Trophoblast cell (in vitro differentiated cells and primary cell): ENCODE measurements at regions not wholly inside any gene's neighbourhood (a gene's known extent, or its start where the extent isn't known, plus 50 kb on each side); places are given as distances from the start of the nearest gene placed in this dataset.

Experiments
- DNase-seq, 2 donors: peaks; one replicate each; pipeline ENCODE4 v3.0.0-alpha.2; 2016
- H2AFZ ChIP-seq: 2 replicates; pipeline ENCODE4 v1.6.1; 2013; ENCODE audit warnings: low read length, moderate library complexity, mild to moderate bottlenecking; ENCODE audit not compliant: insufficient read depth, poor library complexity
- H2AK5ac ChIP-seq: 2 replicates; pipeline ENCODE4 v1.6.1; 2013; ENCODE audit warnings: mild to moderate bottlenecking, low read length
- H2BK120ac ChIP-seq: 2 replicates; pipeline ENCODE4 v1.6.1; 2013; ENCODE audit warnings: low read length, mild to moderate bottlenecking, moderate library complexity; ENCODE audit not compliant: insufficient read depth, poor library complexity
- H2BK12ac ChIP-seq: 2 replicates; pipeline ENCODE4 v1.6.1; 2013; ENCODE audit warnings: mild to moderate bottlenecking, low read length, moderate library complexity
- H2BK5ac ChIP-seq: 2 replicates; pipeline ENCODE4 v1.6.1; 2013; ENCODE audit warnings: low read length, low read depth, moderate library complexity, mild to moderate bottlenecking; ENCODE audit not compliant: poor library complexity
- H3K14ac ChIP-seq: 2 replicates; pipeline ENCODE4 v1.6.1; 2013; ENCODE audit warnings: mild to moderate bottlenecking, low read length
- H3K18ac ChIP-seq: 2 replicates; pipeline ENCODE4 v1.6.1; 2013; ENCODE audit warnings: mild to moderate bottlenecking, low read length
- H3K23ac ChIP-seq: 2 replicates; pipeline ENCODE4 v1.6.1; 2013; ENCODE audit warnings: low read length
- H3K27ac ChIP-seq: 2 replicates; pipeline ENCODE4 v1.5.1; 2013; ENCODE audit warnings: low read depth, mild to moderate bottlenecking, inconsistent platforms, low read length, moderate library complexity
- H3K27me3 ChIP-seq: 2 replicates; pipeline ENCODE4 v1.6.1; 2013; ENCODE audit warnings: inconsistent platforms, mild to moderate bottlenecking, low read length, moderate library complexity; ENCODE audit not compliant: insufficient read depth
- H3K36me3 ChIP-seq, 2 experiments: 1 replicate in 1 of 2; 2 replicates in 1 of 2; pipeline ENCODE4 v1.6.1; 2013; ENCODE audit warnings: low read length in 2 of 2, mild to moderate bottlenecking in 2 of 2, moderate library complexity in 1 of 2; ENCODE audit not compliant: insufficient read depth in 2 of 2, control insufficient read depth in 1 of 2
- H3K4ac ChIP-seq: 2 replicates; pipeline ENCODE4 v1.6.1; 2013; ENCODE audit warnings: low read depth, mild to moderate bottlenecking, low read length, moderate library complexity
- H3K4me1 ChIP-seq, 2 experiments: 1 replicate in 1 of 2; 2 replicates in 1 of 2; pipeline ENCODE4 v1.6.1; 2013; ENCODE audit warnings: low read length in 2 of 2, mild to moderate bottlenecking in 2 of 2, moderate library complexity in 1 of 2; ENCODE audit not compliant: insufficient read depth in 2 of 2, control insufficient read depth in 1 of 2
- H3K4me2 ChIP-seq: 2 replicates; pipeline ENCODE4 v1.6.1; 2013; ENCODE audit warnings: inconsistent platforms, mild to moderate bottlenecking, low read length, moderate library complexity
- H3K4me3 ChIP-seq: 2 replicates; pipeline ENCODE4 v1.5.1; 2013; ENCODE audit warnings: mild to moderate bottlenecking, low read depth, low read length, inconsistent platforms
- H3K79me1 ChIP-seq: one replicate; pipeline ENCODE4 v1.6.1; 2013; ENCODE audit warnings: low read length
- H3K79me2 ChIP-seq: 2 replicates; pipeline ENCODE4 v1.6.1; 2013; ENCODE audit warnings: low read length, mild to moderate bottlenecking; ENCODE audit not compliant: control insufficient read depth, insufficient read depth, poor library complexity
- H3K9ac ChIP-seq: 2 replicates; pipeline ENCODE4 v1.6.1; 2013; ENCODE audit warnings: mild to moderate bottlenecking, low read length
- H3K9me3 ChIP-seq: 2 replicates; pipeline ENCODE4 v1.6.1; 2013; ENCODE audit warnings: low read depth, mild to moderate bottlenecking, control low read depth, inconsistent platforms, low read length; ENCODE audit not compliant: insufficient read depth
- H4K12ac ChIP-seq: 2 replicates; pipeline ENCODE4 v1.6.1; 2013; ENCODE audit warnings: low read depth, mild to moderate bottlenecking, low read length, moderate library complexity
- H4K8ac ChIP-seq: 2 replicates; pipeline ENCODE4 v1.6.1; 2013; ENCODE audit warnings: low read depth, mild to moderate bottlenecking, low read length, moderate library complexity
- H4K91ac ChIP-seq: one replicate; pipeline ENCODE4 v1.6.1; 2013; ENCODE audit warnings: low read depth, mild to moderate bottlenecking, low read length, moderate library complexity
- WGBS: extraction: QIAGEN DNeasy Blood & Tissue Kit; methylation state at CpG from one replicate; pipeline ENCODE4 v1.1.7; 2013; ENCODE audit warnings: missing lambda C conversion rate; ENCODE audit not compliant: insufficient read length, insufficient coverage; ENCODE audit errors: extremely low coverage; 5-methylcytosine and 5-hydroxymethylcytosine counted together

DNA sequence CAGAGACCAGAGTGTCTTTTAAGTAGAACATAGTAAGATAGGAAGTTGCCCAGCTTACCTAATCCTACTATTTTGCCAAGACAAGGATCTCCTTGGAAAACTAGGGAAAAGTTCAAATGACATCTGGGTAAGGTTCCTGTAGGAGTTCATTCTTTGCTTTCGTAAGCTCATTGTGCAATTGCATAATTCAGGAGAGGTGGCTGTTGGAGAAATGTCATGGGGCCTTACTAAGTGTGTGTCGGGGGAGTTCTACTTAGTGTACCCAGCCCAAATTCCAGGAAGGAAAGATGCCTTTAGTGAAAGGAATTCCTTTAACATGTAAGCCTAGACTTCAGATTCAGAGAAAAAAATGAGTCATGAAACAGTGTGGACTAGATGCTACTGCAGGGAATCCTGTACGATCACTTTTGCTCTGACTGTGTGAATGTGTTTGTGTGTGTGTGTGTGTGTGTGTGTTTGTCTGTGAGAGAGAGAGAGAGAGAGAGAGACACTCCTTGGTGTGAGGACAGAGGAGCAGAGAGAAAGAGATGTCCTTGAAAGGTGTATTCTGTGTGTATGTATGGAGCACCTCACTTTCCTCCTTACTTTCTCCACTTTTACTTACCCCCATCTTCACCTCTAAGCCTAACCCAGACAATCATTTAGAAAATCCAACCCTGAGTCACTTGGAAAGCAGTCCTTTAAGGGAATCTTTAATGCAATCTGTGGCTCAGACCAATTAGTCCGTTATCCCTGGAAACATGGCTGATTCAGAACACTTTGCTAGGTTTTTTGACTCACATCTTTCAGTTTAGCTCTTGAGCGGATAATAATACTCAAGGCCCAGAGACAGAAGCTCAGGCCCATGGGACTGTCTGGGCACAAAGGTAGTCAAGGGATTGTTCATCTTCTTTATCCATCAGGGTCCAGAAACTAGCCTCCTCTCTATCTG lies 114.5 kb upstream of the ACSL4 start:
- Histone ChIP-seq H2AFZ (no peak overlapping the region), H3K36me3 (no peaks in the 10 kb centered on the region), H3K79me2 (no peaks in the 10 kb centered on the region), H2BK5ac (peak overlapping the region; percentile 56), H2BK120ac (peak overlapping the region; percentile 76), H2BK12ac (peak overlapping the region; percentile 58), H4K12ac (no peak overlapping the region), H2AK5ac (peak overlapping the region; percentile 46), H3K4ac (no peak overlapping the region), H4K91ac (peak overlapping the region; percentile 55), H3K18ac (no peak overlapping the region), H3K4me1 (peaks cover 3 to 11% of the 10 kb centered on the region in 2 experiments), H3K79me1 (no peaks in the 10 kb centered on the region), H3K9me3 (no peaks in the 10 kb centered on the region), H3K4me2 (no peak overlapping the region), H3K27me3 (no peaks in the 10 kb centered on the region), H4K8ac (no peak overlapping the region), H3K4me3 (no peak overlapping the region), H3K14ac (peak overlapping the region; percentile 44), H3K27ac (peak overlapping the region; percentile 79), H3K9ac (no peak overlapping the region), H3K23ac (no peak overlapping the region)
- DNase-seq, result peak; percentile 64 to 93
- no CpG with 5 or more reads among the region's 5 CpGs for WGBS

DNA sequence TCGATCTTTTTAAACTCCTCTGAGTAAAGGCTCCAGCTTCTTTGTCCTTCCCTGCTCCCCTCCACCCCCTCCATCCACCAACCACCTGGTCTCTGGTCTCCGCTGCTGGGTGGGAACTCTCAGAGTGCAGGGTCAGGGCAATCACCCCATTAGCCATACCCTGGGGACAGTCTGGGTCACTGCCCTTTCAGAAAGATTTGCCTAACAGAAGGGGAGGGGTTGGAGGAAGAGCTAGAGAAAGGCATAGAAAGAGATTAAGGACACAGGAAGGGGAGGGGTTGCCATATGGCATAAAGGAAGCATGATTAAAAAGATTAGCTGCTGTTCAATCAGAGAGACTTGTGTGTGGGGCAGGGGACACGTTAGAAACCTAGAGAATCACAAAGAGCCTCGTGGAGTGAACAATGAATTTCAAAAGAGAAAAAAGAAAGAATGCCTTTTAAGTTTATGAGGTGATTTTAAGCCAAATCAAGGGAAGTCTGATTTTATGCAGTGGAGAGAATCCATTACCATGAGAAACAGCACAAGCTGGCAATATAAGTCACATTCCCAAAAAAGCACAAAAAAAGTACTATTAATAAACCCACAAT lies 115.5 kb upstream of the ACSL4 start:
- Histone ChIP-seq H4K12ac (no peak overlapping the region), H3K9ac (no peak overlapping the region), H3K27ac (peak overlapping the region; percentile 79), H3K4me1 (peaks cover 3 to 11% of the 10 kb centered on the region in 2 experiments), H3K4me3 (no peak overlapping the region), H3K36me3 (no peaks in the 10 kb centered on the region), H2AK5ac (no peak overlapping the region), H2BK5ac (no peak overlapping the region), H3K4me2 (no peak overlapping the region), H2BK120ac (no peak overlapping the region), H4K8ac (no peak overlapping the region), H3K23ac (no peak overlapping the region), H2AFZ (no peak overlapping the region), H3K18ac (no peak overlapping the region), H3K79me1 (no peaks in the 10 kb centered on the region), H4K91ac (peak overlapping the region; percentile 55), H3K4ac (no peak overlapping the region), H3K79me2 (no peaks in the 10 kb centered on the region), H3K9me3 (no peaks in the 10 kb centered on the region), H3K27me3 (no peaks in the 10 kb centered on the region), H3K14ac (no peak overlapping the region), H2BK12ac (no peak overlapping the region)
- DNase-seq, result no peak
- no CpG with 5 or more reads among the region's 4 CpGs for WGBS

DNA sequence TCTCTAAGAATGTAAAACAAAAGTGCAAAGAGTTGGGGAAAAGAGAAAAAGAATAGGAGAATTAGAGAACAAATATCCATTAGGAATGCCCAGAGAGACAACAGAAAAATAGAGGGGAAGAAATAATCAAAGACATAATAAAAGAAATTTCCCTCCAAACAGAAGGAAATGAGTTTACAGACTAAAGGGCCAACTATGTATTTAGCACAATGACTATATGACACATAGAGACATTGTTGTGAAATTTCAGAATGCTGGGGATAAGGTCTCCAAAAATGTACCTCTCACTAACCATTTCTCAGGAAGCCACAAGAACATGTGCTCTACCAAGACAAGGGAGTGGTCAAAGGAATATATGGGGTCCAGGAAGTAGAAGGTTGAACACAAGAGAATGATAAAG lies 121.0 kb upstream of the ACSL4 start:
- no peak for DNase-seq
- Histone ChIP-seq H3K4me1 (no peaks in the 10 kb centered on the region), H4K12ac (no peak overlapping the region), H2AK5ac (no peak overlapping the region), H2BK12ac (no peak overlapping the region), H2AFZ (no peak overlapping the region), H3K4me3 (no peak overlapping the region), H3K36me3 (no peaks in the 10 kb centered on the region), H3K14ac (no peak overlapping the region), H4K91ac (no peak overlapping the region), H3K79me2 (no peaks in the 10 kb centered on the region), H3K9ac (no peak overlapping the region), H4K8ac (no peak overlapping the region), H3K79me1 (no peaks in the 10 kb centered on the region), H3K9me3 (no peaks in the 10 kb centered on the region), H3K27me3 (no peaks in the 10 kb centered on the region), H2BK120ac (no peak overlapping the region), H2BK5ac (no peak overlapping the region), H3K4ac (no peak overlapping the region), H3K27ac (no peak overlapping the region), H3K18ac (no peak overlapping the region), H3K23ac (no peak overlapping the region), H3K4me2 (no peak overlapping the region)

DNA sequence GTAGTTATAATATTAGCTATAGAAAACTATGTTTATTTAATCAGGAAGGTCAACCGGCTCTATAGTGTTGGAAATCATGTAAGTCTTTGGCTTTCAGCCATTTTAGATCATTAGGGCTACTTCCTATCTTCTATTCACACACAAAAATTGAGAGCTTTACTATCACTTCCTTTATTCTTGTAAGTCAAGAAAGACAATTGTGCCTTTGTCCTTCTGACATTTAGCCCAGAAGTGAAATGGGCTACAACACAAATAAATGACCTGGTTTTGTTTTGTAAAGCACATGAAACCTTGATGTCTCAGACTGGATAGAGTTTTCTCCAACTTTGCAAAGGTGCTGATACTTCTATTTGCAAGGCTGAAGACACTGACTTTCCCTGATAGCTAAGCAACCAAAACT lies 122.4 kb upstream of the ACSL4 start:
- Histone ChIP-seq H3K36me3 (no peaks in the 10 kb centered on the region), H3K4me2 (no peak overlapping the region)

More for the DNA sequence above, 122.4 kb upstream of the ACSL4 start:
- no peak overlapping the region for H3K14ac ChIP-seq
- no peak overlapping the region for H3K4ac ChIP-seq
- H2AK5ac ChIP-seq, result no peak overlapping the region
- no peak overlapping the region for H3K9ac ChIP-seq
- H2BK12ac ChIP-seq, result no peak overlapping the region
- no peak overlapping the region for H4K12ac ChIP-seq
- no peak overlapping the region for H3K18ac ChIP-seq
- H3K23ac ChIP-seq, result no peak overlapping the region
- no peaks in the 10 kb centered on the region for H3K79me1 ChIP-seq
- no peaks in the 10 kb centered on the region for H3K9me3 ChIP-seq
- no peaks in the 10 kb centered on the region for H3K4me1 ChIP-seq
- no peak overlapping the region for H2AFZ ChIP-seq
- no peaks in the 10 kb centered on the region for H3K27me3 ChIP-seq
- no peak overlapping the region for H2BK120ac ChIP-seq
- H4K8ac ChIP-seq, result no peak overlapping the region
- H3K4me3 ChIP-seq, result no peak overlapping the region
- H3K79me2 ChIP-seq, result no peaks in the 10 kb centered on the region
- no peak overlapping the region for H2BK5ac ChIP-seq
- no peak overlapping the region for H3K27ac ChIP-seq
- no peak overlapping the region for H4K91ac ChIP-seq
- DNase-seq, result no peak
- no CpG with 5 or more reads among the region's 1 CpG for WGBS
